ENCODE measurements at regions not wholly inside any gene's neighbourhood (a gene's known extent, or its start where the extent isn't known, plus 50 kb on each side); places are given as distances from the start of the nearest gene placed in this dataset.

GRCh38 chr7:25946181-25946580 is 205.8 kb upstream of the NFE2L3 start:
- no peak for DNase-seq (ENCODE audit: low spot score)
- no peak for TF ChIP-seq CTCF (IDR thresholded peaks at IDR 0.05)
- ATAC-seq (ENCODE audit: low FRiP score) = no peak

GRCh38 chr7:25947669-25948516 is 204.1 kb upstream of the NFE2L3 start:
- ATAC-seq (ENCODE audit: low FRiP score) (no peak), DNase-seq (ENCODE audit: low spot score) (no peak)
- TF ChIP-seq CTCF (IDR thresholded peaks at IDR 0.05) = no peak

- TF ChIP-seq CTCF (IDR thresholded peaks at IDR 0.05) = no peak
- no peak for ATAC-seq (ENCODE audit: low FRiP score)
- no peak for DNase-seq (ENCODE audit: low spot score)
Measured at GRCh38 chr7:25949736-25950487, 202.1 kb upstream of the NFE2L3 start.

- TF ChIP-seq CTCF (IDR thresholded peaks at IDR 0.05) = no peak
- ATAC-seq (ENCODE audit: low FRiP score) = peak; percentile 91
- DNase-seq (ENCODE audit: low spot score) = peak; percentile 73
Measured at GRCh38 chr7:25950488-25951413, 201.2 kb upstream of the NFE2L3 start.

- ATAC-seq (ENCODE audit: low FRiP score) (peak; percentile 57), DNase-seq (ENCODE audit: low spot score) (no peak)
- TF ChIP-seq CTCF (IDR thresholded peaks at IDR 0.05) = no peak
Measured at GRCh38 chr7:25951414-25952260, 200.4 kb upstream of the NFE2L3 start.
